ENCODE measurements at regions not wholly inside any gene's neighbourhood (a gene's known extent, or its start where the extent isn't known, plus 50 kb on each side); places are given as distances from the start of the nearest gene placed in this dataset.
A peak's percentile ranks its signal among the peaks of the same experiment; 100 is the strongest.

DNA sequence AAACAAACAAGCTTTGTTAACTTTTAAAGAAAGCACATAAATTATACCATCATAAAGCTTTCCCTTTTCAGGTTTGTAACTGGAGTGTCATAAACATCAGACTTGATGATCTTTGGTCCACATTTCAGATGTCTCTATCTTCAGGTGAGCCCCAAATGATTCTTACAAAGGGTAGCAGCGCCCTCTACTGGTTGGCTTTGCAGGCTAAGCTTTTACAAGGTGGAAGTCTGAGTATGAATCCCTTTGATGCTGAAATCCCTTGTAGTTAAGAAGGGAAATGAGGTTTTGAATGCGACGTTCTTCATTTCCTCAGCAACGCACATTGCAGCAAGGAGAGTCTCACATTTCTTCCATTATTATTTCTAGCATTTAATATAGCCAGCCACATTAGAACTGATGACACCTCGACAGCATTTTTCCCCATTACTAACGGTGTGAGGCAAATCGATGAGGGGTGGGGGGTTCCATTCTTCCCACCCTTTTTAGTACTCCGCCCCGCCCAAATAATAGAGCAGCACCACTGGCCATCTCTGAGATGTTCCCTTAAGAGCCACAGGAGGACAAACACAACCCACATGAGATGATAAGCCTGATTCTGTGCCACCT is 126.3 kb upstream of the NT5E start:
- ChIA-PET POLR2A (ENCODE audit: low non-redundant PET) (no interaction called here), CTCF (interaction anchor here (0.5 to 1.8 kb wide), 24 partner anchors 9 to 1796 kb away, joined by 3 to 6 read pairs (median 4); no protein-coding TSS in a partner anchor)
- H3K27ac ChIP-seq = no peak overlapping the region
- TF ChIP-seq, protein P1, sequence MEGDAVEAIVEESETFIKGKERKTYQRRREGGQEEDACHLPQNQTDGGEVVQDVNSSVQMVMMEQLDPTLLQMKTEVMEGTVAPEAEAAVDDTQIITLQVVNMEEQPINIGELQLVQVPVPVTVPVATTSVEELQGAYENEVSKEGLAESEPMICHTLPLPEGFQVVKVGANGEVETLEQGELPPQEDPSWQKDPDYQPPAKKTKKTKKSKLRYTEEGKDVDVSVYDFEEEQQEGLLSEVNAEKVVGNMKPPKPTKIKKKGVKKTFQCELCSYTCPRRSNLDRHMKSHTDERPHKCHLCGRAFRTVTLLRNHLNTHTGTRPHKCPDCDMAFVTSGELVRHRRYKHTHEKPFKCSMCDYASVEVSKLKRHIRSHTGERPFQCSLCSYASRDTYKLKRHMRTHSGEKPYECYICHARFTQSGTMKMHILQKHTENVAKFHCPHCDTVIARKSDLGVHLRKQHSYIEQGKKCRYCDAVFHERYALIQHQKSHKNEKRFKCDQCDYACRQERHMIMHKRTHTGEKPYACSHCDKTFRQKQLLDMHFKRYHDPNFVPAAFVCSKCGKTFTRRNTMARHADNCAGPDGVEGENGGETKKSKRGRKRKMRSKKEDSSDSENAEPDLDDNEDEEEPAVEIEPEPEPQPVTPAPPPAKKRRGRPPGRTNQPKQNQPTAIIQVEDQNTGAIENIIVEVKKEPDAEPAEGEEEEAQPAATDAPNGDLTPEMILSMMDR (conservative IDR thresholded peaks at IDR 0.05; ENCODE audit: low read depth) = peak; percentile 83
- peak; percentile 45 for DNase-seq (ENCODE audit: low spot score)

DNA sequence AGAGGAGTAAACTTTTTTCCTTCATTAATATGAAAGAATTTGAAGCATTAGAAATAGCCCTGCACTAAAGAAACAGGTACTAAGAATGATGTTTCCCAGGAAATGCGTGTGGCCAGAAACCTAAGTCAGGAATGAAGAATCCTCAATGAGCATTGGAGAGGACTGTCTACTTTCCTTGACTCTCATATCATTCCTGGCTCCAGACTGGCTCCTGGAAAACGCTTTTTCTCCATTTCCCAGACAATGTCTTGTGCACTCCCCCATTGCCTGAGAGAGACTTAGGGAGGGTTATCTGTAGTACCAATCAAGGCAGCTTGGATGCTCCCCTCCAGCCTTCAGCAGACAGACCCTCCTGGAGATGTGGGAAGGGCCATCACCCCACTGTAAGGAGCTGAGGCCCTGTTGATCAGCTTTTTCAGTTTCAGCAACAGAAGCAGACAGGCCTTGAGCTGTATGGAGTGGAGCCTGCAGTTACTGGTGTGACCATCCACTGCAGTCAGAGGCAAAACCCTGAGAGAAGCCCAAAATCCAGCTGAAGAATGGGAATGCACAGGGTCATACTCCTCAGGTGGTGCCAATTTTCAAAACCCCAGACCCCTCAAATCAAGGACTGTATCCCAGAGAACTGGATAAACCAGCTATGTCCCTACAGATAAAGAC is 127.3 kb upstream of the NT5E start:
- ChIA-PET CTCF (interaction anchor here (0.5 to 1.8 kb wide), 9 partner anchors 8 to 941 kb away, joined by 3 to 6 read pairs (median 3); no protein-coding TSS in a partner anchor), POLR2A (ENCODE audit: low non-redundant PET) (no interaction called here)
- no peak for DNase-seq (ENCODE audit: low spot score)
- no peak overlapping the region for H3K27ac ChIP-seq
- TF ChIP-seq, protein P1 (conservative IDR thresholded peaks at IDR 0.05; ENCODE audit: low read depth) = no peak

DNA sequence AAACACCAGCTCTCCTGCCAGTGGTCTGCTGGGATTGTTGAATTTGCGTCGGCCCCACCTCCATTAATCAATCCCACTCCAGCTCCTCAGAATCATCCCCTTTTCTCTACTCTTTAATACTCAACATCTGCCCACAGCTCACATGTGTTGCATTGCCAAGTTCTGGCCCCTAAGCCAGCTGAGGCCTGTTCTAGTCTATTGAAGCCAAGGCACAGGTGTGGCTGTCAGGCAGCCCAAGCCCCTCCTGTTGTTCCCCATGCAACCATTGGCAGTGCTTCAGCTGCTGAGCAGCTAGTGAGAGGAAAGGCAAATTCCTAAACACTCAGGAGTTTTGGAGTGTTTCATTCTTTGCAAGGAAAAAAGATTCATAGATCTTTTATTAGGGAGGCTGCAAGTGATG is 128.0 kb upstream of the NT5E start:
- CTCF ChIA-PET = interaction anchor here (0.5 kb wide), 1 partner anchor 122 kb away, joined by 3 read pairs; no protein-coding TSS in a partner anchor
- no peak overlapping the region for H3K27ac ChIP-seq
- no peak for DNase-seq (ENCODE audit: low spot score)
- TF ChIP-seq, protein P1 (conservative IDR thresholded peaks at IDR 0.05; ENCODE audit: low read depth) = no peak
- POLR2A ChIA-PET (ENCODE audit: low non-redundant PET) = no interaction called here

DNA sequence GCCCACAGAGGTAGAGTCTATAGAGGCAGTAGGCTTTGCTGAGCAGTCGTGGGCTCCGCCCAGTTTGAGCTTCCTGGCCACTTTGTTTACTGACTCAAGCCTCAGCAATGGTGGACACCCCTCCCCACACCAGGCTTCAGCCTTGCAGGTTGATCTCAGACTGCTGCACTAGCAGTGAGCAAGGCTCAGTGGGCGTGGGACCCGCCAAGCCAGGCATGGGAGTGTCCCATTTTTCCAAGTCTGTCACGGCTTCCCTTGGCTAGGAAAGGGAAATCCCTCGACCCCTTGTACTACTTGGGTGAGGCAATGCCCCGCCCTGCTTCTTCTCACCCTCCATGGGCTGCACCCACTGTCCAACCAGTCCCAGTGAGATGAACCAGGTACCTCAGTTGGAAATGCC is 135.3 kb upstream of the NT5E start:
- TF ChIP-seq, protein P1 (conservative IDR thresholded peaks at IDR 0.05; ENCODE audit: low read depth) = no peak
- no peak overlapping the region for H3K27ac ChIP-seq
- CTCF ChIA-PET = interaction anchor here (1.4 kb wide), 1 partner anchor 9 kb away, joined by 4 read pairs; no protein-coding TSS in a partner anchor
- DNase-seq (ENCODE audit: low spot score) = no peak
- POLR2A ChIA-PET (ENCODE audit: low non-redundant PET) = no interaction called here

DNA sequence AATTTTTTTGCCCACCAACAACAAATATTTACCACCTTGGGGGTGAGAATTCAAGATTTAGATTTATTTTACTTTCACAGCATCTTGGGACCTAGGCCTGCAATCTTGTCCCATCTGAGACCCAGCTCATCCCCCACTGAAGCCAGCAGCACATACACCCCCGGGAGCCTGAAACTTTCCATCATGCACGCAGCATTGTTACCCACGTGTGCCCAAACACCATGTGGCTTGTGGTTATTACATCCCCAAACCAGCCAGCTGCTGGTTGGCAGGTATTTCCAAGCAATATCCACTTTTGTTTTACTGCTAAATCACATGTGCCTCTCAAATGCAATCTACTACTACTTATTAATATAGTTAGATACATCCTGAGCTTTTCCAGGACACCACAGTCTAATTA is 149.3 kb upstream of the NT5E start:
- POLR2A ChIA-PET (ENCODE audit: low non-redundant PET) = no interaction called here
- no peak for DNase-seq (ENCODE audit: low spot score)
- TF ChIP-seq, protein P1 (conservative IDR thresholded peaks at IDR 0.05; ENCODE audit: low read depth) = no peak
- CTCF ChIA-PET = no interaction called here
- no peak overlapping the region for H3K27ac ChIP-seq

DNA sequence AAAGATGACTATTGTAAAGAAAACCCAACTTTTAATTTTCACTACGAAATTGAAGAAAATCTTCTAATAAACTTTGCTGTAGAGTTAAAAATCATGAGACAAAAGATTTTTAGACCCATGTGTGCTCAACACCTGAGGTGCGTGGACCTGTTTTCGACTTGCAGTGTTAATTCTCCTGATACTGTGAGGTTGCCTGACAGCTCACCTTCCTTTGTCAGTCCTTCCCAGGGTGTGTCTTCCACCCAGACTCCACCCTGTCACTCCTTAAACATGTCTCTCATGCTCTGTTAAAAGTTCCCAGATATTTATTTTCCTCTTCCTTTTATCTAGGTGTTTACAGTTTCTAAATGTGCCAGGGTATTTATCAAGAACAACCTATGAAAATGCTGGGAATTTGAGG is 151.3 kb upstream of the NT5E start:
- DNase-seq (ENCODE audit: low spot score) = no peak
- no peak overlapping the region for H3K27ac ChIP-seq
- CTCF ChIA-PET = interaction anchor here (0.6 kb wide), 1 partner anchor 487 kb away, joined by 3 read pairs; no protein-coding TSS in a partner anchor
- TF ChIP-seq, protein P1 (conservative IDR thresholded peaks at IDR 0.05; ENCODE audit: low read depth) = no peak
- POLR2A ChIA-PET (ENCODE audit: low non-redundant PET) = no interaction called here

Data from RWPE1 (cell line).